Spleen (tissue), 7 donors: ENCODE measurements at regions not wholly inside any gene's neighbourhood (a gene's known extent, or its start where the extent isn't known, plus 50 kb on each side); places are given as distances from the start of the nearest gene placed in this dataset.
"Not testable (repeated sequence)": the region's sequence is repeated elsewhere in the genome, so short reads cannot be mapped to it uniquely, and the experiment has no call there.

Experiments
- CTCF ChIP-seq, 11 experiments: fragments of 200-600 bp in 7 of 11; fragments of 450-650 bp in 4 of 11; sonication (generic) in 4 of 11; IDR thresholded peaks in 8 of 11; conservative IDR thresholded peaks in 3 of 11; 1 replicate in 7 of 11; 2 replicates in 4 of 11; pipeline versions ENCODE4 v1.4.0 to v1.8.0; 2016 to 2021; ENCODE audit warnings: antibody characterized with exemption in 11 of 11, inconsistent platforms in 4 of 11, mild to moderate bottlenecking in 1 of 11
- POLR2A ChIP-seq, 3 donors: fragments of 450-650 bp; IDR thresholded peaks; one replicate each; pipeline ENCODE4 v1.5.1; 2017; ENCODE audit warnings: antibody characterized with exemption in 3 of 3, mild to moderate bottlenecking in 1 of 3
- POLR2AphosphoS5 ChIP-seq, 3 donors: sonication (generic); formaldehyde crosslinking; IDR thresholded peaks; one replicate each; pipeline ENCODE4 v1.5.1; 2017; ENCODE audit warnings: antibody characterized with exemption in 3 of 3
- donor health status: DM: no; HTN: no; CAD: no; lungs with moderate emphysema.
- donor health status: DM: no; HTN: no; CAD: no.
- donor health status: DM: no; HTN: no; CAD: no.

- not testable (repeated sequence) for TF ChIP-seq POLR2AphosphoS5 (IDR thresholded peaks at IDR 0.05); CTCF (IDR thresholded peaks at IDR 0.05 in 8 of 11, conservative IDR thresholded peaks at IDR 0.05 in 3 of 11); POLR2A (IDR thresholded peaks at IDR 0.05)
Measured at GRCh38 chr5:108685448-108686216, 62.1 kb upstream of the FER start.
